Stimulated activated CD8-positive, alpha-beta memory T cell treated with anti-CD3 and anti-CD28 coated beads, Interleukin-2, amount 100 ng/mL, for 1 hour (primary cell): ENCODE measurements at regions not wholly inside any gene's neighbourhood (a gene's known extent, or its start where the extent isn't known, plus 50 kb on each side); places are given as distances from the start of the nearest gene placed in this dataset.
"Not testable (repeated sequence)": the region's sequence is repeated elsewhere in the genome, so short reads cannot be mapped to it uniquely, and the experiment has no call there.

Experiments used
- DNase-seq, 2 donors: peaks; one replicate each; pipeline ENCODE4 v3.0.0-alpha.2; 2020; ENCODE audit warnings: low read depth in 2 of 2

GRCh38 chr5:96173366-96173765 is 211.7 kb upstream of the ELL2 start:
- DNase-seq = no peak

- DNase-seq = no peak
Measured at GRCh38 chr5:96172436-96172835, 210.8 kb upstream of the ELL2 start.

GRCh38 chr5:96171973-96172372 is 210.3 kb upstream of the ELL2 start:
- not testable (repeated sequence) for DNase-seq

- DNase-seq = not testable (repeated sequence)
Measured at GRCh38 chr5:96170481-96171125, 209.0 kb upstream of the ELL2 start.

- DNase-seq = not testable (repeated sequence)
Measured at GRCh38 chr5:96168833-96169232, 207.2 kb upstream of the ELL2 start.

GRCh38 chr5:96159043-96159442 is 197.4 kb upstream of the ELL2 start:
- no peak for DNase-seq

- DNase-seq = no peak
Measured at GRCh38 chr5:96157841-96158291, 196.2 kb upstream of the ELL2 start.

GRCh38 chr5:96157077-96157780 is 195.6 kb upstream of the ELL2 start:
- DNase-seq = no peak

GRCh38 chr5:96155147-96155546 is 193.5 kb upstream of the ELL2 start:
- DNase-seq = no peak

GRCh38 chr5:96151891-96152290 is 190.2 kb upstream of the ELL2 start:
- no peak for DNase-seq

- no peak for DNase-seq
Measured at GRCh38 chr5:96150007-96150406, 188.4 kb upstream of the ELL2 start.

GRCh38 chr5:96149546-96149945 is 187.9 kb upstream of the ELL2 start:
- DNase-seq = no peak

GRCh38 chr5:96149021-96149420 is 187.4 kb upstream of the ELL2 start:
- DNase-seq = no peak

GRCh38 chr5:96148376-96148775 is 186.7 kb upstream of the ELL2 start:
- no peak for DNase-seq

- DNase-seq = no peak
Measured at GRCh38 chr5:96147866-96148265, 186.2 kb upstream of the ELL2 start.

GRCh38 chr5:96146675-96147074 is 185.0 kb upstream of the ELL2 start:
- no peak for DNase-seq

GRCh38 chr5:96144289-96144688 is 182.6 kb upstream of the ELL2 start:
- no peak for DNase-seq

- no peak for DNase-seq
Measured at GRCh38 chr5:96143450-96143849, 181.8 kb upstream of the ELL2 start.

- DNase-seq = no peak
Measured at GRCh38 chr5:96142786-96143434, 181.3 kb upstream of the ELL2 start.

GRCh38 chr5:96142184-96142781 is 180.6 kb upstream of the ELL2 start:
- no peak for DNase-seq

- DNase-seq = no peak
Measured at GRCh38 chr5:96141749-96142148, 180.1 kb upstream of the ELL2 start.

GRCh38 chr5:96140496-96140895 is 178.8 kb upstream of the ELL2 start:
- no peak for DNase-seq

- no peak for DNase-seq
Measured at GRCh38 chr5:96140084-96140483, 178.4 kb upstream of the ELL2 start.
